ENCODE measurements at regions not wholly inside any gene's neighbourhood (a gene's known extent, or its start where the extent isn't known, plus 50 kb on each side); places are given as distances from the start of the nearest gene placed in this dataset.

DNA sequence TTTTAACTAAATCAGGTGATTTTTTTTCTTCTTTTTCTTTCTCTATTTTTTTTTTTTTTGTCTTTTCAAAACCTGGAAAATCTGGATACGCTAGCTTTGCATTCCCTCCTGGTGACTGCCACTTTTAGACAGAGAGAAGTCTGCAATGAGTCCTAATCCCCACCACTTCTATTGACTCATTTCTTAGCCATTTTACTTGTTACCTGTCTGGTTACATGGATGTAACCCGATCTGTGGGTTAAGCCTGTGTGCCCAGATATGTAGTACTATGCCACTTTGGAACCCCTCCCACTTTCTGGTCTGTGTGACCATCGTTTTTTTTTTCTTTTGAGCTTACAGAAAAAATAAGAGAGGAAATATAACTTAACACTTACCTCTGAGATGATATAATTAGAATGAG, 817.8 kb upstream of the PCDH9 start:
- no peak for TF ChIP-seq ZZZ3 (IDR thresholded peaks at IDR 0.05)
- TF ChIP-seq NFYB (IDR thresholded peaks at IDR 0.05; ENCODE audit: extremely low read depth, insufficient read length) = no peak
- TF ChIP-seq RAD21 (CRISPR knock-in tag; conservative IDR thresholded peaks at IDR 0.05 in 1 of 2, IDR thresholded peaks at IDR 0.05 in 1 of 2) = no peak
- TF ChIP-seq CTCF (IDR thresholded peaks at IDR 0.05 in 2 of 3, conservative IDR thresholded peaks at IDR 0.05 in 1 of 3; ENCODE audit: insufficient read depth in 2 of 3, low read depth in 1 of 3, low read length in 3 of 3) = no peak
- TF ChIP-seq ZFP1 (CRISPR knock-in tag; IDR thresholded peaks at IDR 0.05) = no peak
- no peak for TF ChIP-seq FOXK2 (conservative IDR thresholded peaks at IDR 0.05 in 1 of 2, IDR thresholded peaks at IDR 0.05 in 1 of 2; ENCODE audit: low read depth in 2 of 2)
- no peak for TF ChIP-seq RBFOX2 (IDR thresholded peaks at IDR 0.05; ENCODE audit: low read depth, low read length)
- TF ChIP-seq YY1 (IDR thresholded peaks at IDR 0.05; ENCODE audit: borderline replicate concordance in 1 of 3, control insufficient read depth in 1 of 3, extremely low read depth in 1 of 3, insufficient read depth in 3 of 3, insufficient read length in 1 of 3, insufficient replicate concordance in 2 of 3, low read depth in 1 of 3, low read length in 2 of 3) = no peak
- no peak for TF ChIP-seq MCM3 (IDR thresholded peaks at IDR 0.05)
- TF ChIP-seq DPF2 (IDR thresholded peaks at IDR 0.05) = no peak

All from K562 (cell line).